ENCODE measurements at regions not wholly inside any gene's neighbourhood (a gene's known extent, or its start where the extent isn't known, plus 50 kb on each side); places are given as distances from the start of the nearest gene placed in this dataset.

- no peak overlapping the region for H3K9ac ChIP-seq (ENCODE audit: low read depth, low read length)
- H3K79me1 ChIP-seq (ENCODE audit: low read depth in 1 of 2, low read length in 2 of 2) = no peaks in the 10 kb centered on the region
- peaks cover 4% of the 10 kb centered on the region; the same call in 1 of the 2 replicates for H3K27me3 ChIP-seq (ENCODE audit: control insufficient read depth, insufficient read depth, low read length)
- no peak overlapping the region for H3K18ac ChIP-seq (ENCODE audit: low read depth, low read length)
- H3K9me1 ChIP-seq (ENCODE audit: insufficient read depth, low read length) = no peaks in the 10 kb centered on the region; the same call in 1 of the 2 replicates
- H3K4me2 ChIP-seq (ENCODE audit: low read depth, low read length) = no peak overlapping the region
- no peak overlapping the region for H3K23ac ChIP-seq (ENCODE audit: low read depth, low read length)
- no peak overlapping the region for H2BK15ac ChIP-seq (ENCODE audit: low read depth, low read length)
- H2BK120ac ChIP-seq (ENCODE audit: low read depth, low read length) = no peak overlapping the region
- no peak overlapping the region for H4K91ac ChIP-seq (ENCODE audit: insufficient read depth, low read depth, low read length)
- in situ Hi-C loops (cut with MboI; ENCODE audit: low sequenced_read_pairs) (no loop called here), dilution Hi-C loops (cut with HindIII; ENCODE audit: low sequenced_read_pairs, unreplicated experiment) (no loop called here), intact Hi-C loops (cut with micrococcal nuclease) (no loop called here)
- no peak overlapping the region for H2AK5ac ChIP-seq (ENCODE audit: low read depth, low read length)
- no peak overlapping the region for H3K4me3 ChIP-seq (ENCODE audit: insufficient read depth, low read depth, low read length)
- no peak overlapping the region for H4K8ac ChIP-seq (ENCODE audit: low read depth in 2 of 2, low read length in 2 of 2)
- no peaks in the 10 kb centered on the region; the same call in 1 of the 2 replicates for H3K4me1 ChIP-seq (ENCODE audit: control insufficient read depth, insufficient read depth, low read length)
- ChIA-PET POLR2A (ENCODE audit: unreplicated experiment) (no interaction called here), CTCF (no interaction called here)
- no peaks in the 10 kb centered on the region for H3K9me3 ChIP-seq (ENCODE audit: control insufficient read depth, insufficient read depth, low read length)
- no TSS peak for BruUV-seq (replicated peaks)
- no CpG with 5 or more reads among the region's 2 CpGs for WGBS, 2 experiments (ENCODE audit: extremely low coverage in 2 of 2, insufficient read length in 1 of 2)
- H3K4ac ChIP-seq (ENCODE audit: low read depth, low read length) = no peak overlapping the region
- H3K27ac ChIP-seq (ENCODE audit: insufficient read depth, low read length) = no peak overlapping the region
- H4K20me1 ChIP-seq (ENCODE audit: insufficient read depth, low read length) = no peaks in the 10 kb centered on the region
- ATAC-seq (ENCODE audit: low read depth) (no peak), DNase-seq (no peak)
- no peak overlapping the region for H4K5ac ChIP-seq (ENCODE audit: low read depth, low read length)
- H3K36me3 ChIP-seq (ENCODE audit: control insufficient read depth, insufficient read depth, low read length) = no peaks in the 10 kb centered on the region
- H2AK9ac ChIP-seq (replicated peaks; ENCODE audit: low read depth, low read length, poor library complexity) = no peak overlapping the region
- H3K14ac ChIP-seq (replicated peaks; ENCODE audit: low read depth, low read length) = no peak overlapping the region
- H2BK20ac ChIP-seq (ENCODE audit: low read depth, low read length) = no peak overlapping the region
- no peak overlapping the region; the same call in 1 of the 2 replicates for H3K56ac ChIP-seq (ENCODE audit: extremely low read depth, insufficient read depth, low read length)
- no peak overlapping the region for H2BK5ac ChIP-seq (ENCODE audit: low read depth, low read length, poor library complexity, severe bottlenecking)
- H2AFZ ChIP-seq (replicated peaks; ENCODE audit: low read length, poor library complexity) = no peak overlapping the region
- TF ChIP-seq FOS (IDR thresholded peaks at IDR 0.05; ENCODE audit: low read depth, low read length) (no peak), MXI1 (IDR thresholded peaks at IDR 0.05; ENCODE audit: borderline replicate concordance, low read depth, low read length) (no peak), MAFK (IDR thresholded peaks at IDR 0.05; ENCODE audit: low read depth, low read length) (no peak), ELK1 (IDR thresholded peaks at IDR 0.05; ENCODE audit: borderline replicate concordance, low read depth, low read length) (no peak), BHLHE40 (IDR thresholded peaks at IDR 0.05; ENCODE audit: low read depth, low read length) (no peak), CHD1 (IDR thresholded peaks at IDR 0.05; ENCODE audit: low read depth, low read length) (no peak), RFX5 (IDR thresholded peaks at IDR 0.05; ENCODE audit: low read depth, low read length) (no peak), RAD21 (IDR thresholded peaks at IDR 0.05; ENCODE audit: low read length) (no peak), RCOR1 (IDR thresholded peaks at IDR 0.05; ENCODE audit: insufficient replicate concordance, low read length) (no peak), CTCF (conservative IDR thresholded peaks at IDR 0.05; ENCODE audit: low read depth, low read length) (no peak), SMC3 (IDR thresholded peaks at IDR 0.05; ENCODE audit: low read depth, low read length) (no peak), CEBPB (IDR thresholded peaks at IDR 0.05; ENCODE audit: low read depth, low read length) (no peak), POLR2A (IDR thresholded peaks at IDR 0.05; ENCODE audit: low read depth, low read length) (no peak), MAZ (IDR thresholded peaks at IDR 0.05; ENCODE audit: borderline replicate concordance, low read depth, low read length) (no peak), USF2 (IDR thresholded peaks at IDR 0.05; ENCODE audit: low read depth, low read length) (no peak), NFE2L2 (IDR thresholded peaks at IDR 0.05; ENCODE audit: low read depth, low read length) (no peak)
Measured at GRCh38 chr1:232176222-232176621, 453.7 kb downstream of the SIPA1L2 start.

Data from IMR-90 (cell line).